ENCODE measurements at regions not wholly inside any gene's neighbourhood (a gene's known extent, or its start where the extent isn't known, plus 50 kb on each side); places are given as distances from the start of the nearest gene placed in this dataset.

GRCh38 chr7:118792682-118793081 lies 568.2 kb downstream of the ANKRD7 start:
- H3K36me3 ChIP-seq, result no peaks in the 10 kb centered on the region
- H3K27ac ChIP-seq (replicated peaks), result no peak overlapping the region
- intact Hi-C loops (cut with micrococcal nuclease), result no loop called here
- no peaks in the 10 kb centered on the region for H3K4me1 ChIP-seq
- no peak for TF ChIP-seq CTCF (IDR thresholded peaks at IDR 0.05; ENCODE audit: borderline replicate concordance)
- DNase-seq, result no peak
- H3K27me3 ChIP-seq (ENCODE audit: low read depth), result no peaks in the 10 kb centered on the region
- no peak overlapping the region for H3K4me3 ChIP-seq
- H3K9me3 ChIP-seq (replicated peaks), result no peaks in the 10 kb centered on the region

- H3K36me3 ChIP-seq, result no peaks in the 10 kb centered on the region
- no peak overlapping the region for H3K27ac ChIP-seq (replicated peaks)
- TF ChIP-seq CTCF (IDR thresholded peaks at IDR 0.05; ENCODE audit: borderline replicate concordance), result no peak
- H3K27me3 ChIP-seq (ENCODE audit: low read depth), result no peaks in the 10 kb centered on the region
- no peaks in the 10 kb centered on the region for H3K9me3 ChIP-seq (replicated peaks)
- no peak overlapping the region for H3K4me3 ChIP-seq
- no peaks in the 10 kb centered on the region for H3K4me1 ChIP-seq
- intact Hi-C loops (cut with micrococcal nuclease), result no loop called here
- no peak for DNase-seq
These were observed 569.1 kb downstream of the ANKRD7 start for GRCh38 chr7:118793582-118793981.

- no peak for DNase-seq
- no peaks in the 10 kb centered on the region for H3K36me3 ChIP-seq
- H3K4me1 ChIP-seq, result no peaks in the 10 kb centered on the region
- H3K27ac ChIP-seq (replicated peaks), result no peak overlapping the region
- no peaks in the 10 kb centered on the region for H3K27me3 ChIP-seq (ENCODE audit: low read depth)
- no peaks in the 10 kb centered on the region for H3K9me3 ChIP-seq (replicated peaks)
- TF ChIP-seq CTCF (IDR thresholded peaks at IDR 0.05; ENCODE audit: borderline replicate concordance), result no peak
- intact Hi-C loops (cut with micrococcal nuclease), result no loop called here
- H3K4me3 ChIP-seq, result no peak overlapping the region
These were observed 569.9 kb downstream of the ANKRD7 start for GRCh38 chr7:118794419-118794818.

GRCh38 chr7:118801366-118801765 lies 576.9 kb downstream of the ANKRD7 start:
- no peak for DNase-seq
- no peaks in the 10 kb centered on the region for H3K27me3 ChIP-seq (ENCODE audit: low read depth)
- no peak for TF ChIP-seq CTCF (IDR thresholded peaks at IDR 0.05; ENCODE audit: borderline replicate concordance)
- intact Hi-C loops (cut with micrococcal nuclease), result no loop called here
- H3K4me1 ChIP-seq, result no peaks in the 10 kb centered on the region
- H3K9me3 ChIP-seq (replicated peaks), result peaks cover 27% of the 10 kb centered on the region
- no peaks in the 10 kb centered on the region for H3K36me3 ChIP-seq
- H3K4me3 ChIP-seq, result no peak overlapping the region
- H3K27ac ChIP-seq (replicated peaks), result no peak overlapping the region

GRCh38 chr7:118802726-118803125 lies 578.2 kb downstream of the ANKRD7 start:
- no peak for TF ChIP-seq CTCF (IDR thresholded peaks at IDR 0.05; ENCODE audit: borderline replicate concordance)
- intact Hi-C loops (cut with micrococcal nuclease), result no loop called here

GRCh38 chr7:118826246-118826645 lies 601.7 kb downstream of the ANKRD7 start:
- H3K4me1 ChIP-seq, result no peaks in the 10 kb centered on the region
- no peak overlapping the region for H3K27ac ChIP-seq (replicated peaks)
- H3K27me3 ChIP-seq (ENCODE audit: low read depth), result no peaks in the 10 kb centered on the region
- intact Hi-C loops (cut with micrococcal nuclease), result no loop called here
- TF ChIP-seq CTCF (IDR thresholded peaks at IDR 0.05; ENCODE audit: borderline replicate concordance), result no peak
- H3K4me3 ChIP-seq, result no peak overlapping the region
- no peaks in the 10 kb centered on the region for H3K36me3 ChIP-seq
- H3K9me3 ChIP-seq (replicated peaks), result peaks cover 11% of the 10 kb centered on the region
- DNase-seq, result no peak

More at GRCh38 chr7:118802726-118803125, 578.2 kb downstream of the ANKRD7 start:
- Histone ChIP-seq H3K27me3 (ENCODE audit: low read depth) (no peaks in the 10 kb centered on the region), H3K27ac (replicated peaks) (no peak overlapping the region), H3K36me3 (no peaks in the 10 kb centered on the region), H3K4me1 (no peaks in the 10 kb centered on the region), H3K4me3 (no peak overlapping the region), H3K9me3 (replicated peaks) (peaks cover 27% of the 10 kb centered on the region)
- DNase-seq, result no peak
